ENCODE measurements at regions not wholly inside any gene's neighbourhood (a gene's known extent, or its start where the extent isn't known, plus 50 kb on each side); places are given as distances from the start of the nearest gene placed in this dataset.

DNA sequence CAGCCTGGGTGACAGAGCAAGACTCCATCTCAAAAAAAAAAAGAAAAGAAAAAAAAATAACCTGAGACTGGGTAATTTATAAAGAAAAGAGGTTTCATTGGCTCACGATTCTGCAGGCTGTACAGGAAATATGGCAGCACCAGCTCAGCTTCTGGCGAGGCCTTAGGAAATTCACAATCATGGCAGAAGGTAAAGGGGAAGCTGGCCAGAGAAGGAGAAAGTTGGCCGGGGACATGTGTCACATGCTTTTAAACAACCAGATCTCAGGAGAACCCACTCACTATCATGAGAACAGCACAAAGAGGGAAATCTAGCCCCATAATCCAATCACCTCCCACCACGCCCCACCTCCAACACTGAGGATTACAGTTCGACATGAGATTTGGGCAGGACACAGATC is 125.3 kb downstream of the DISP1 start:
- H2AK5ac ChIP-seq (ENCODE audit: low read depth, low read length), result no peak overlapping the region
- H2BK15ac ChIP-seq (ENCODE audit: low read depth, low read length), result no peak overlapping the region
- ATAC-seq (ENCODE audit: low read depth), result no peak
- in situ Hi-C loops (cut with MboI; ENCODE audit: low sequenced_read_pairs), result no loop called here
- no peak overlapping the region for H2AFZ ChIP-seq (replicated peaks; ENCODE audit: low read length, poor library complexity)
- POLR2A ChIA-PET (ENCODE audit: unreplicated experiment), result interaction anchor here (0.7 kb wide), 1 partner anchor 149 kb away, joined by 5 read pairs; no protein-coding TSS in a partner anchor
- H3K27ac ChIP-seq (ENCODE audit: insufficient read depth, low read length), result no peak overlapping the region
- H4K20me1 ChIP-seq (ENCODE audit: insufficient read depth, low read length), result no peaks in the 10 kb centered on the region
- H3K4me1 ChIP-seq (ENCODE audit: control insufficient read depth, insufficient read depth, low read length), result no peaks in the 10 kb centered on the region
- CTCF ChIA-PET, result no interaction called here
- no peak for DNase-seq
- H3K9ac ChIP-seq (ENCODE audit: low read depth, low read length), result no peak overlapping the region
- no peak overlapping the region for H3K18ac ChIP-seq (ENCODE audit: low read depth, low read length)
- H2BK20ac ChIP-seq (ENCODE audit: low read depth, low read length), result no peak overlapping the region
- H3K79me1 ChIP-seq (ENCODE audit: low read depth in 1 of 2, low read length in 2 of 2), result no peaks in the 10 kb centered on the region
- H3K4me2 ChIP-seq (ENCODE audit: low read depth, low read length), result no peak overlapping the region
- no peak overlapping the region for H3K4me3 ChIP-seq (ENCODE audit: insufficient read depth, low read depth, low read length)
- 100% methylated on average over 1 of the region's 5 CpGs; no CpG with 5 or more reads in 1 of the 2 experiments for WGBS, 2 experiments (ENCODE audit: extremely low coverage in 2 of 2, insufficient read length in 1 of 2)
- H3K9me1 ChIP-seq (ENCODE audit: insufficient read depth, low read length), result no peaks in the 10 kb centered on the region
- H3K4ac ChIP-seq (ENCODE audit: low read depth, low read length), result no peak overlapping the region
- no peaks in the 10 kb centered on the region for H3K27me3 ChIP-seq (ENCODE audit: control insufficient read depth, insufficient read depth, low read length)
- H2BK5ac ChIP-seq (ENCODE audit: low read depth, low read length, poor library complexity, severe bottlenecking), result no peak overlapping the region
- intact Hi-C loops (cut with micrococcal nuclease), result no loop called here
- H3K14ac ChIP-seq (replicated peaks; ENCODE audit: low read depth, low read length), result no peak overlapping the region
- H4K8ac ChIP-seq (ENCODE audit: low read depth in 2 of 2, low read length in 2 of 2), result no peak overlapping the region
- H3K56ac ChIP-seq (ENCODE audit: extremely low read depth, insufficient read depth, low read length), result no peak overlapping the region
- no peak overlapping the region for H2BK120ac ChIP-seq (ENCODE audit: low read depth, low read length)
- H4K5ac ChIP-seq (ENCODE audit: low read depth, low read length), result no peak overlapping the region
- dilution Hi-C loops (cut with HindIII; ENCODE audit: low sequenced_read_pairs, unreplicated experiment), result no loop called here
- no peak overlapping the region for H4K91ac ChIP-seq (ENCODE audit: insufficient read depth, low read depth, low read length)
- no peak for TF ChIP-seq SMC3 (IDR thresholded peaks at IDR 0.05; ENCODE audit: low read depth, low read length)
- no peak for TF ChIP-seq FOS (IDR thresholded peaks at IDR 0.05; ENCODE audit: low read depth, low read length)
- TF ChIP-seq, protein P1, sequence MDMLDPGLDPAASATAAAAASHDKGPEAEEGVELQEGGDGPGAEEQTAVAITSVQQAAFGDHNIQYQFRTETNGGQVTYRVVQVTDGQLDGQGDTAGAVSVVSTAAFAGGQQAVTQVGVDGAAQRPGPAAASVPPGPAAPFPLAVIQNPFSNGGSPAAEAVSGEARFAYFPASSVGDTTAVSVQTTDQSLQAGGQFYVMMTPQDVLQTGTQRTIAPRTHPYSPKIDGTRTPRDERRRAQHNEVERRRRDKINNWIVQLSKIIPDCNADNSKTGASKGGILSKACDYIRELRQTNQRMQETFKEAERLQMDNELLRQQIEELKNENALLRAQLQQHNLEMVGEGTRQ (IDR thresholded peaks at IDR 0.05; ENCODE audit: low read depth, low read length), result no peak
- TF ChIP-seq, protein P2, sequence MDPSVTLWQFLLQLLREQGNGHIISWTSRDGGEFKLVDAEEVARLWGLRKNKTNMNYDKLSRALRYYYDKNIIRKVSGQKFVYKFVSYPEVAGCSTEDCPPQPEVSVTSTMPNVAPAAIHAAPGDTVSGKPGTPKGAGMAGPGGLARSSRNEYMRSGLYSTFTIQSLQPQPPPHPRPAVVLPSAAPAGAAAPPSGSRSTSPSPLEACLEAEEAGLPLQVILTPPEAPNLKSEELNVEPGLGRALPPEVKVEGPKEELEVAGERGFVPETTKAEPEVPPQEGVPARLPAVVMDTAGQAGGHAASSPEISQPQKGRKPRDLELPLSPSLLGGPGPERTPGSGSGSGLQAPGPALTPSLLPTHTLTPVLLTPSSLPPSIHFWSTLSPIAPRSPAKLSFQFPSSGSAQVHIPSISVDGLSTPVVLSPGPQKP (IDR thresholded peaks at IDR 0.05; ENCODE audit: borderline replicate concordance, low read depth, low read length), result no peak
- TF ChIP-seq, protein P3, sequence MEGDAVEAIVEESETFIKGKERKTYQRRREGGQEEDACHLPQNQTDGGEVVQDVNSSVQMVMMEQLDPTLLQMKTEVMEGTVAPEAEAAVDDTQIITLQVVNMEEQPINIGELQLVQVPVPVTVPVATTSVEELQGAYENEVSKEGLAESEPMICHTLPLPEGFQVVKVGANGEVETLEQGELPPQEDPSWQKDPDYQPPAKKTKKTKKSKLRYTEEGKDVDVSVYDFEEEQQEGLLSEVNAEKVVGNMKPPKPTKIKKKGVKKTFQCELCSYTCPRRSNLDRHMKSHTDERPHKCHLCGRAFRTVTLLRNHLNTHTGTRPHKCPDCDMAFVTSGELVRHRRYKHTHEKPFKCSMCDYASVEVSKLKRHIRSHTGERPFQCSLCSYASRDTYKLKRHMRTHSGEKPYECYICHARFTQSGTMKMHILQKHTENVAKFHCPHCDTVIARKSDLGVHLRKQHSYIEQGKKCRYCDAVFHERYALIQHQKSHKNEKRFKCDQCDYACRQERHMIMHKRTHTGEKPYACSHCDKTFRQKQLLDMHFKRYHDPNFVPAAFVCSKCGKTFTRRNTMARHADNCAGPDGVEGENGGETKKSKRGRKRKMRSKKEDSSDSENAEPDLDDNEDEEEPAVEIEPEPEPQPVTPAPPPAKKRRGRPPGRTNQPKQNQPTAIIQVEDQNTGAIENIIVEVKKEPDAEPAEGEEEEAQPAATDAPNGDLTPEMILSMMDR (conservative IDR thresholded peaks at IDR 0.05; ENCODE audit: low read depth, low read length), result no peak
- no peak for TF ChIP-seq RAD21 (IDR thresholded peaks at IDR 0.05; ENCODE audit: low read length)
- no peak for TF ChIP-seq RCOR1 (IDR thresholded peaks at IDR 0.05; ENCODE audit: insufficient replicate concordance, low read length)
- no peak for TF ChIP-seq NFE2L2 (IDR thresholded peaks at IDR 0.05; ENCODE audit: low read depth, low read length)
- no peak for TF ChIP-seq BHLHE40 (IDR thresholded peaks at IDR 0.05; ENCODE audit: low read depth, low read length)
- no peak for TF ChIP-seq POLR2A (IDR thresholded peaks at IDR 0.05; ENCODE audit: low read depth, low read length)
- no peak overlapping the region for H3K23ac ChIP-seq (ENCODE audit: low read depth, low read length)
- no peak overlapping the region for H2AK9ac ChIP-seq (replicated peaks; ENCODE audit: low read depth, low read length, poor library complexity)
- BruUV-seq (replicated peaks), result no TSS peak
- no peaks in the 10 kb centered on the region for H3K9me3 ChIP-seq (ENCODE audit: control insufficient read depth, insufficient read depth, low read length)
- H3K36me3 ChIP-seq (ENCODE audit: control insufficient read depth, insufficient read depth, low read length), result no peaks in the 10 kb centered on the region
